GM23338 (cell line): ENCODE measurements at regions not wholly inside any gene's neighbourhood (a gene's known extent, or its start where the extent isn't known, plus 50 kb on each side); places are given as distances from the start of the nearest gene placed in this dataset.

ENCODE experiments used
- ATAC-seq: fragments of 200-7000 bp; cut with Tn5 transposase; 3 replicates; pipeline ENCODE4 v1.9.1; 2020
- DNase-seq: peaks from one replicate; pipeline ENCODE4 v3.0.0-alpha.2; 2015; ENCODE audit warnings: low spot score
- H2AFZ ChIP-seq: fragments of 200-600 bp; sonication (generic); 2 replicates; pipeline ENCODE4 v1.8.0; 2016; ENCODE audit warnings: antibody characterized with exemption, mild to moderate bottlenecking, moderate library complexity
- H3F3A ChIP-seq: fragments of 200-600 bp; sonication (generic); replicated peaks from 2 replicates; pipeline ENCODE4 v1.8.0; 2017; ENCODE audit warnings: antibody characterized with exemption, mixed run types, low read depth
- H3K27ac ChIP-seq: fragments of 200-600 bp; sonication (generic); 2 replicates; pipeline ENCODE4 v1.6.1; 2016; ENCODE audit warnings: low read depth
- H3K27me3 ChIP-seq: fragments of 200-600 bp; sonication (generic); 2 replicates; pipeline ENCODE4 v1.8.0; 2016; ENCODE audit warnings: mild to moderate bottlenecking, mixed run types, moderate library complexity; ENCODE audit not compliant: insufficient read depth
- H3K36me3 ChIP-seq: fragments of 200-600 bp; sonication (generic); 2 replicates; pipeline ENCODE4 v1.8.0; 2016; ENCODE audit warnings: mild to moderate bottlenecking; ENCODE audit not compliant: insufficient read depth
- H3K4me1 ChIP-seq: fragments of 200-600 bp; sonication (generic); 2 replicates; pipeline ENCODE4 v1.8.0; 2016; ENCODE audit warnings: mild to moderate bottlenecking, moderate library complexity; ENCODE audit not compliant: insufficient read depth
- H3K4me2 ChIP-seq: fragments of 200-600 bp; sonication (generic); 2 replicates; pipeline ENCODE4 v1.7.1; 2017; ENCODE audit warnings: mixed run types
- H3K4me3 ChIP-seq: fragments of 200-600 bp; sonication (generic); 2 replicates; pipeline ENCODE4 v1.6.1; 2016; ENCODE audit warnings: mixed run types
- H3K79me2 ChIP-seq: fragments of 200-600 bp; sonication (generic); replicated peaks from 2 replicates; pipeline ENCODE4 v1.8.0; 2017; ENCODE audit warnings: mild to moderate bottlenecking; ENCODE audit not compliant: insufficient read depth
- H3K9me2 ChIP-seq: fragments of 200-600 bp; sonication (generic); 2 replicates; pipeline ENCODE4 v1.8.0; 2017; ENCODE audit not compliant: insufficient read depth
- H4K20me1 ChIP-seq: fragments of 200-600 bp; sonication (generic); replicated peaks from 2 replicates; pipeline ENCODE4 v1.8.0; 2017; ENCODE audit warnings: mild to moderate bottlenecking; ENCODE audit not compliant: insufficient read depth
- H3K27ac Mint-ChIP-seq: 2 replicates; pipeline ENCODE4 v1.8.0; 2020; ENCODE audit warnings: inconsistent platforms, mild to moderate bottlenecking, moderate library complexity, mixed read lengths
- H3K27me3 Mint-ChIP-seq: 3 replicates; pipeline ENCODE4 v1.8.0; 2022; ENCODE audit warnings: low read depth, mild to moderate bottlenecking, moderate library complexity, mixed read lengths, inconsistent platforms; ENCODE audit not compliant: insufficient read depth, poor library complexity
- H3K36me3 Mint-ChIP-seq: 3 replicates; pipeline ENCODE4 v1.8.0; 2021; ENCODE audit warnings: low read depth, mild to moderate bottlenecking, inconsistent platforms, moderate library complexity, mixed read lengths
- H3K4me1 Mint-ChIP-seq: 3 replicates; pipeline ENCODE4 v1.8.0; 2020; ENCODE audit warnings: mild to moderate bottlenecking, inconsistent platforms, mixed read lengths
- H3K4me3 Mint-ChIP-seq: 3 replicates; pipeline ENCODE4 v1.8.0; 2021; ENCODE audit warnings: moderate library complexity, mild to moderate bottlenecking, inconsistent platforms, mixed read lengths
- H3K9me3 Mint-ChIP-seq: 3 replicates; pipeline ENCODE4 v1.8.0; 2020; ENCODE audit warnings: moderate library complexity, mild to moderate bottlenecking, inconsistent platforms, mixed read lengths
- CREB1 ChIP-seq: fragments of 250-450 bp; sonication (Bioruptor Pico); IDR thresholded peaks from 2 replicates; pipeline ENCODE4 v1.5.0; 2020; ENCODE audit warnings: low read depth, mild to moderate bottlenecking, moderate library complexity
- EZH2 ChIP-seq: fragments of 200-600 bp; sonication (generic); IDR thresholded peaks from one replicate; pipeline ENCODE4 v1.8.0; 2017; ENCODE audit warnings: antibody characterized with exemption, mild to moderate bottlenecking, low read depth; ENCODE audit not compliant: unreplicated experiment
- NANOG ChIP-seq: IDR thresholded peaks from 2 replicates; pipeline ENCODE4 v1.6.1; 2016; ENCODE audit warnings: antibody characterized with exemption, borderline replicate concordance
- POLR2AphosphoS5 ChIP-seq: IDR thresholded peaks from 2 replicates; pipeline ENCODE4 v1.6.1; 2016; ENCODE audit warnings: antibody characterized with exemption, low read depth
- STAT1 ChIP-seq: IDR thresholded peaks from one replicate; pipeline ENCODE4 v1.6.1; 2016; ENCODE audit warnings: antibody characterized with exemption; ENCODE audit not compliant: unreplicated experiment
- ZNF114 ChIP-seq: fragments of 250-450 bp; sonication (Bioruptor Pico); IDR thresholded peaks from 2 replicates; pipeline ENCODE4 v1.5.0; 2020; ENCODE audit warnings: mild to moderate bottlenecking, moderate library complexity
- ZNF331 ChIP-seq: fragments of 250-450 bp; sonication (Bioruptor Pico); IDR thresholded peaks from 2 replicates; pipeline ENCODE4 v1.5.0; 2020; ENCODE audit warnings: low read depth, mild to moderate bottlenecking, moderate library complexity
- TF ChIP-seq, protein P1 (sequence below): IDR thresholded peaks from one replicate; pipeline ENCODE4 v1.6.1; 2018; ENCODE audit warnings: antibody characterized with exemption; ENCODE audit not compliant: unreplicated experiment
- TF ChIP-seq, protein P2 (sequence below): fragments of 250-450 bp; sonication (Bioruptor Pico); IDR thresholded peaks from 2 replicates; pipeline ENCODE4 v1.5.0; 2020; ENCODE audit warnings: mild to moderate bottlenecking, moderate library complexity
- TF ChIP-seq, protein P3 (sequence below): IDR thresholded peaks from 2 replicates; pipeline ENCODE4 v1.6.1; 2016; ENCODE audit warnings: antibody characterized with exemption
- TF ChIP-seq, protein P4 (sequence below), 2 experiments: fragments of 200-600 bp in 1 of 2; sonication (generic) in 1 of 2; conservative IDR thresholded peaks; 2 replicates each; pipeline versions ENCODE4 v1.5.1 to v1.6.1; 2016 to 2017; ENCODE audit warnings: antibody characterized with exemption in 2 of 2, low read depth in 2 of 2, mild to moderate bottlenecking in 2 of 2, moderate library complexity in 1 of 2

DNA sequence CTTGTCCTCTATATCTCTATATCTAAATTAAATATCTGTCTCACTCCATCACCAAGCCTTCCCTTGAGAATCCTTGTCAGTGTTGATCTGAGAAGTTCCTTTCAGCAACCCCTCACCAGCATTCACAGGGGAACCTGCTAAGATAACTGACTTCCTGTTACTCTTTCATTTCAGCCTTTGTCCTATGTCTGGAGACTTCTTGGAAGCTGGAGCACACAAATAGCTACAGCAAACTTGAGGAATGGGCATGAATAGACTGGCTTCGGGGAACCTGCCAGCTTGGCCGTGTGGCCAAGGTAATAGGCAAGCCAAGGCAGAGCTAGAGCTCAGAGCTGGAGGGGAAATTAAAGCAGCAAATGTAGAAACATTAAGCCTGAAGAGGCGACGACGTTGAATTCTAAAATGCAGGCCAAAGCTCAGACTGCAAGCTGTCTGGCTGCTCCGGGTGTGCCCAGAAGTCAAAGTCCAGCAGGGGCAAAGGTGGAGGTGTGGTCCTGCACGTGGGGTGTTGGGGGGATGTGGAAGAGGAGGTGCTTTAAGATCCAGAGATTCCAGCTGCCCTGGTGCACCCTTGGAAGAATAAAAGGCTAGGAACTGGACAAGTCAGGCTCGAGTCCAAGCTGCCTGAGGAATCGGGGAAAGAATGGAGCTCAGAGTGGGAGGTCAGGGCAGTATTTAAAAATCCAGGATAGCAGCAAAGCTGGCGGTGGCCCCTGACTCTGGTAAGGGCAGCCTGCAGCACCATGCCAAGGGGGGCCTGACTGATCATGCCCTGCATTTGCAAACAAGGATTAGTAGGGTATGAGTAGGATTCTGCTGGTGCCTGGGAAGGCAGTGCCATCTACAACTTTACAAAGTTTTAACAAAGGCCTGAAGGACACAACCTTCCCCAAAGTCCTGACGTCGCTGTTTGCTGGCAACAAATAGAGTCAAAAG, 185.0 kb upstream of the SGK1 start:
- TF ChIP-seq NANOG: no peak
- TF ChIP-seq, protein P1, sequence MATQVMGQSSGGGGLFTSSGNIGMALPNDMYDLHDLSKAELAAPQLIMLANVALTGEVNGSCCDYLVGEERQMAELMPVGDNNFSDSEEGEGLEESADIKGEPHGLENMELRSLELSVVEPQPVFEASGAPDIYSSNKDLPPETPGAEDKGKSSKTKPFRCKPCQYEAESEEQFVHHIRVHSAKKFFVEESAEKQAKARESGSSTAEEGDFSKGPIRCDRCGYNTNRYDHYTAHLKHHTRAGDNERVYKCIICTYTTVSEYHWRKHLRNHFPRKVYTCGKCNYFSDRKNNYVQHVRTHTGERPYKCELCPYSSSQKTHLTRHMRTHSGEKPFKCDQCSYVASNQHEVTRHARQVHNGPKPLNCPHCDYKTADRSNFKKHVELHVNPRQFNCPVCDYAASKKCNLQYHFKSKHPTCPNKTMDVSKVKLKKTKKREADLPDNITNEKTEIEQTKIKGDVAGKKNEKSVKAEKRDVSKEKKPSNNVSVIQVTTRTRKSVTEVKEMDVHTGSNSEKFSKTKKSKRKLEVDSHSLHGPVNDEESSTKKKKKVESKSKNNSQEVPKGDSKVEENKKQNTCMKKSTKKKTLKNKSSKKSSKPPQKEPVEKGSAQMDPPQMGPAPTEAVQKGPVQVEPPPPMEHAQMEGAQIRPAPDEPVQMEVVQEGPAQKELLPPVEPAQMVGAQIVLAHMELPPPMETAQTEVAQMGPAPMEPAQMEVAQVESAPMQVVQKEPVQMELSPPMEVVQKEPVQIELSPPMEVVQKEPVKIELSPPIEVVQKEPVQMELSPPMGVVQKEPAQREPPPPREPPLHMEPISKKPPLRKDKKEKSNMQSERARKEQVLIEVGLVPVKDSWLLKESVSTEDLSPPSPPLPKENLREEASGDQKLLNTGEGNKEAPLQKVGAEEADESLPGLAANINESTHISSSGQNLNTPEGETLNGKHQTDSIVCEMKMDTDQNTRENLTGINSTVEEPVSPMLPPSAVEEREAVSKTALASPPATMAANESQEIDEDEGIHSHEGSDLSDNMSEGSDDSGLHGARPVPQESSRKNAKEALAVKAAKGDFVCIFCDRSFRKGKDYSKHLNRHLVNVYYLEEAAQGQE: no peak
- TF ChIP-seq, protein P2, sequence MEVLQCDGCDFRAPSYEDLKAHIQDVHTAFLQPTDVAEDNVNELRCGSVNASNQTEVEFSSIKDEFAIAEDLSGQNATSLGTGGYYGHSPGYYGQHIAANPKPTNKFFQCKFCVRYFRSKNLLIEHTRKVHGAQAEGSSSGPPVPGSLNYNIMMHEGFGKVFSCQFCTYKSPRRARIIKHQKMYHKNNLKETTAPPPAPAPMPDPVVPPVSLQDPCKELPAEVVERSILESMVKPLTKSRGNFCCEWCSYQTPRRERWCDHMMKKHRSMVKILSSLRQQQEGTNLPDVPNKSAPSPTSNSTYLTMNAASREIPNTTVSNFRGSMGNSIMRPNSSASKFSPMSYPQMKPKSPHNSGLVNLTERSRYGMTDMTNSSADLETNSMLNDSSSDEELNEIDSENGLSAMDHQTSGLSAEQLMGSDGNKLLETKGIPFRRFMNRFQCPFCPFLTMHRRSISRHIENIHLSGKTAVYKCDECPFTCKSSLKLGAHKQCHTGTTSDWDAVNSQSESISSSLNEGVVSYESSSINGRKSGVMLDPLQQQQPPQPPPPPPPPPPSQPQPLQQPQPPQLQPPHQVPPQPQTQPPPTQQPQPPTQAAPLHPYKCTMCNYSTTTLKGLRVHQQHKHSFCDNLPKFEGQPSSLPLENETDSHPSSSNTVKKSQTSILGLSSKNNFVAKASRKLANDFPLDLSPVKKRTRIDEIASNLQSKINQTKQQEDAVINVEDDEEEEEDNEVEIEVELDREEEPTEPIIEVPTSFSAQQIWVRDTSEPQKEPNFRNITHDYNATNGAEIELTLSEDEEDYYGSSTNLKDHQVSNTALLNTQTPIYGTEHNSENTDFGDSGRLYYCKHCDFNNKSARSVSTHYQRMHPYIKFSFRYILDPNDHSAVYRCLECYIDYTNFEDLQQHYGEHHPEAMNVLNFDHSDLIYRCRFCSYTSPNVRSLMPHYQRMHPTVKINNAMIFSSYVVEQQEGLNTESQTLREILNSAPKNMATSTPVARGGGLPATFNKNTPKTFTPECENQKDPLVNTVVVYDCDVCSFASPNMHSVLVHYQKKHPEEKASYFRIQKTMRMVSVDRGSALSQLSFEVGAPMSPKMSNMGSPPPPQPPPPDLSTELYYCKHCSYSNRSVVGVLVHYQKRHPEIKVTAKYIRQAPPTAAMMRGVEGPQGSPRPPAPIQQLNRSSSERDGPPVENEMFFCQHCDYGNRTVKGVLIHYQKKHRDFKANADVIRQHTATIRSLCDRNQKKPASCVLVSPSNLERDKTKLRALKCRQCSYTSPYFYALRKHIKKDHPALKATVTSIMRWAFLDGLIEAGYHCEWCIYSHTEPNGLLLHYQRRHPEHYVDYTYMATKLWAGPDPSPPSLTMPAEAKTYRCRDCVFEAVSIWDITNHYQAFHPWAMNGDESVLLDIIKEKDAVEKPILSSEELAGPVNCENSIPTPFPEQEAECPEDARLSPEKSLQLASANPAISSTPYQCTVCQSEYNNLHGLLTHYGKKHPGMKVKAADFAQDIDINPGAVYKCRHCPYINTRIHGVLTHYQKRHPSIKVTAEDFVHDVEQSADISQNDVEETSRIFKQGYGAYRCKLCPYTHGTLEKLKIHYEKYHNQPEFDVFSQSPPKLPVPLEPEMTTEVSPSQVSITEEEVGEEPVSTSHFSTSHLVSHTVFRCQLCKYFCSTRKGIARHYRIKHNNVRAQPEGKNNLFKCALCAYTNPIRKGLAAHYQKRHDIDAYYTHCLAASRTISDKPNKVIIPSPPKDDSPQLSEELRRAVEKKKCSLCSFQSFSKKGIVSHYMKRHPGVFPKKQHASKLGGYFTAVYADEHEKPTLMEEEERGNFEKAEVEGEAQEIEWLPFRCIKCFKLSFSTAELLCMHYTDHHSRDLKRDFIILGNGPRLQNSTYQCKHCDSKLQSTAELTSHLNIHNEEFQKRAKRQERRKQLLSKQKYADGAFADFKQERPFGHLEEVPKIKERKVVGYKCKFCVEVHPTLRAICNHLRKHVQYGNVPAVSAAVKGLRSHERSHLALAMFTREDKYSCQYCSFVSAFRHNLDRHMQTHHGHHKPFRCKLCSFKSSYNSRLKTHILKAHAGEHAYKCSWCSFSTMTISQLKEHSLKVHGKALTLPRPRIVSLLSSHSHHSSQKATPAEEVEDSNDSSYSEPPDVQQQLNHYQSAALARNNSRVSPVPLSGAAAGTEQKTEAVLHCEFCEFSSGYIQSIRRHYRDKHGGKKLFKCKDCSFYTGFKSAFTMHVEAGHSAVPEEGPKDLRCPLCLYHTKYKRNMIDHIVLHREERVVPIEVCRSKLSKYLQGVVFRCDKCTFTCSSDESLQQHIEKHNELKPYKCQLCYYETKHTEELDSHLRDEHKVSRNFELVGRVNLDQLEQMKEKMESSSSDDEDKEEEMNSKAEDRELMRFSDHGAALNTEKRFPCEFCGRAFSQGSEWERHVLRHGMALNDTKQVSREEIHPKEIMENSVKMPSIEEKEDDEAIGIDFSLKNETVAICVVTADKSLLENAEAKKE: no peak
- TF ChIP-seq ZNF114 (CRISPR knock-in tag): no peak
- TF ChIP-seq POLR2AphosphoS5: no peak
- TF ChIP-seq, protein P3, sequence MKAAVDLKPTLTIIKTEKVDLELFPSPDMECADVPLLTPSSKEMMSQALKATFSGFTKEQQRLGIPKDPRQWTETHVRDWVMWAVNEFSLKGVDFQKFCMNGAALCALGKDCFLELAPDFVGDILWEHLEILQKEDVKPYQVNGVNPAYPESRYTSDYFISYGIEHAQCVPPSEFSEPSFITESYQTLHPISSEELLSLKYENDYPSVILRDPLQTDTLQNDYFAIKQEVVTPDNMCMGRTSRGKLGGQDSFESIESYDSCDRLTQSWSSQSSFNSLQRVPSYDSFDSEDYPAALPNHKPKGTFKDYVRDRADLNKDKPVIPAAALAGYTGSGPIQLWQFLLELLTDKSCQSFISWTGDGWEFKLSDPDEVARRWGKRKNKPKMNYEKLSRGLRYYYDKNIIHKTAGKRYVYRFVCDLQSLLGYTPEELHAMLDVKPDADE: no peak
- no peak for TF ChIP-seq ZNF331
- TF ChIP-seq STAT1: no peak
- TF ChIP-seq, protein P4, sequence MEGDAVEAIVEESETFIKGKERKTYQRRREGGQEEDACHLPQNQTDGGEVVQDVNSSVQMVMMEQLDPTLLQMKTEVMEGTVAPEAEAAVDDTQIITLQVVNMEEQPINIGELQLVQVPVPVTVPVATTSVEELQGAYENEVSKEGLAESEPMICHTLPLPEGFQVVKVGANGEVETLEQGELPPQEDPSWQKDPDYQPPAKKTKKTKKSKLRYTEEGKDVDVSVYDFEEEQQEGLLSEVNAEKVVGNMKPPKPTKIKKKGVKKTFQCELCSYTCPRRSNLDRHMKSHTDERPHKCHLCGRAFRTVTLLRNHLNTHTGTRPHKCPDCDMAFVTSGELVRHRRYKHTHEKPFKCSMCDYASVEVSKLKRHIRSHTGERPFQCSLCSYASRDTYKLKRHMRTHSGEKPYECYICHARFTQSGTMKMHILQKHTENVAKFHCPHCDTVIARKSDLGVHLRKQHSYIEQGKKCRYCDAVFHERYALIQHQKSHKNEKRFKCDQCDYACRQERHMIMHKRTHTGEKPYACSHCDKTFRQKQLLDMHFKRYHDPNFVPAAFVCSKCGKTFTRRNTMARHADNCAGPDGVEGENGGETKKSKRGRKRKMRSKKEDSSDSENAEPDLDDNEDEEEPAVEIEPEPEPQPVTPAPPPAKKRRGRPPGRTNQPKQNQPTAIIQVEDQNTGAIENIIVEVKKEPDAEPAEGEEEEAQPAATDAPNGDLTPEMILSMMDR (conservative IDR thresholded peaks at IDR 0.05; ENCODE audit: low read depth in 2 of 2): no peak
- no peak for TF ChIP-seq EZH2
- TF ChIP-seq CREB1 (CRISPR knock-in tag): no peak

More for the DNA sequence above, 185.0 kb upstream of the SGK1 start:
- no peak overlapping the region for H3K4me3 ChIP-seq
- no peaks in the 10 kb centered on the region for H3K9me2 ChIP-seq
- H3K4me1 ChIP-seq: no peaks in the 10 kb centered on the region
- Mint-ChIP-seq H3K9me3 (no peaks in the 10 kb centered on the region), H3K27ac (peak overlapping the region; percentile 69), H3K4me3 (no peak overlapping the region), H3K36me3 (no peaks in the 10 kb centered on the region), H3K4me1 (peaks cover 5% of the 10 kb centered on the region; the same call in 2 of the 3 replicates), H3K27me3 (peaks cover 2% of the 10 kb centered on the region)
- H4K20me1 ChIP-seq: no peaks in the 10 kb centered on the region
- H3K36me3 ChIP-seq: no peaks in the 10 kb centered on the region
- DNase-seq (no peak), ATAC-seq (no peak)
- H3K4me2 ChIP-seq: no peak overlapping the region
- no peaks in the 10 kb centered on the region for H3K79me2 ChIP-seq
- H2AFZ ChIP-seq: peak overlapping the region; percentile 76; the same call in 1 of the 2 replicates
- H3F3A ChIP-seq: no peaks in the 10 kb centered on the region
- no peaks in the 10 kb centered on the region for H3K27me3 ChIP-seq
- H3K27ac ChIP-seq: no peak overlapping the region
